ENCODE measurements at regions not wholly inside any gene's neighbourhood (a gene's known extent, or its start where the extent isn't known, plus 50 kb on each side); places are given as distances from the start of the nearest gene placed in this dataset.

DNA sequence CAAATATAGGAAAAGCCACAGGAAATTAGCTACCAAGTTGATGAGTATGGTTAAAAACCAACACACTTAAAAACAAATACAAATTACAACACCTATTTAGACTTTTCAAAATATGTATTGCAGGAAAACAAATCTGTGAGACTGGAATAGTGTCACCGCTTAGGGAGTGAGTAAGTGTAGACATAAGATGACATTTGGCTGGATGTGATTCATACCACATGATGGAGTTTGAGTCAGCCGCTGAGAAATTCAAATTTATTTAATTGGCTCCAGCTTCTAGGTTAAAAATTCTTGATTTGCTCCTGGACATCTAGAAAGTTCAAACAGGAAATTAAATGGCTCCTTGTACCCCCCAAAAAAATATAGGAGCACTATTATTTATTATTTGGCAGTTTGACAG, 531.7 kb downstream of the SLITRK1 start:
- Histone ChIP-seq H3K9me3 (no peaks in the 10 kb centered on the region), H3K4me3 (no peak overlapping the region), H3K36me3 (no peaks in the 10 kb centered on the region), H3K4me1 (no peaks in the 10 kb centered on the region), H3K27ac (no peak overlapping the region), H3K27me3 (no peaks in the 10 kb centered on the region)
- no peak for DNase-seq
- intact Hi-C loops (cut with DNase I; ENCODE audit: low total_unique reads), result no loop called here
- TF ChIP-seq, protein P1, sequence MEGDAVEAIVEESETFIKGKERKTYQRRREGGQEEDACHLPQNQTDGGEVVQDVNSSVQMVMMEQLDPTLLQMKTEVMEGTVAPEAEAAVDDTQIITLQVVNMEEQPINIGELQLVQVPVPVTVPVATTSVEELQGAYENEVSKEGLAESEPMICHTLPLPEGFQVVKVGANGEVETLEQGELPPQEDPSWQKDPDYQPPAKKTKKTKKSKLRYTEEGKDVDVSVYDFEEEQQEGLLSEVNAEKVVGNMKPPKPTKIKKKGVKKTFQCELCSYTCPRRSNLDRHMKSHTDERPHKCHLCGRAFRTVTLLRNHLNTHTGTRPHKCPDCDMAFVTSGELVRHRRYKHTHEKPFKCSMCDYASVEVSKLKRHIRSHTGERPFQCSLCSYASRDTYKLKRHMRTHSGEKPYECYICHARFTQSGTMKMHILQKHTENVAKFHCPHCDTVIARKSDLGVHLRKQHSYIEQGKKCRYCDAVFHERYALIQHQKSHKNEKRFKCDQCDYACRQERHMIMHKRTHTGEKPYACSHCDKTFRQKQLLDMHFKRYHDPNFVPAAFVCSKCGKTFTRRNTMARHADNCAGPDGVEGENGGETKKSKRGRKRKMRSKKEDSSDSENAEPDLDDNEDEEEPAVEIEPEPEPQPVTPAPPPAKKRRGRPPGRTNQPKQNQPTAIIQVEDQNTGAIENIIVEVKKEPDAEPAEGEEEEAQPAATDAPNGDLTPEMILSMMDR (IDR thresholded peaks at IDR 0.05), result no peak
- no peak for TF ChIP-seq POLR2A (IDR thresholded peaks at IDR 0.05)

GRCh38 chr13:83344518-83344917, 537.8 kb downstream of the SLITRK1 start:
- intact Hi-C loops (cut with DNase I; ENCODE audit: low total_unique reads), result no loop called here
- H3K27me3 ChIP-seq, result no peaks in the 10 kb centered on the region
- no peak overlapping the region for H3K27ac ChIP-seq
- no peak for TF ChIP-seq POLR2A (IDR thresholded peaks at IDR 0.05)
- TF ChIP-seq, protein P1 (IDR thresholded peaks at IDR 0.05), result no peak
- no peak overlapping the region for H3K4me3 ChIP-seq
- no peaks in the 10 kb centered on the region for H3K9me3 ChIP-seq
- no peaks in the 10 kb centered on the region for H3K36me3 ChIP-seq
- DNase-seq, result no peak
- no peaks in the 10 kb centered on the region for H3K4me1 ChIP-seq

GRCh38 chr13:83340170-83340569, 542.1 kb downstream of the SLITRK1 start:
- no peak for DNase-seq
- intact Hi-C loops (cut with DNase I; ENCODE audit: low total_unique reads), result no loop called here

GRCh38 chr13:83333614-83334388, 548.5 kb downstream of the SLITRK1 start:
- Histone ChIP-seq H3K4me1 (no peaks in the 10 kb centered on the region), H3K27ac (no peak overlapping the region), H3K36me3 (no peaks in the 10 kb centered on the region), H3K27me3 (no peaks in the 10 kb centered on the region), H3K4me3 (no peak overlapping the region), H3K9me3 (no peaks in the 10 kb centered on the region)
- no peak for DNase-seq
- intact Hi-C loops (cut with DNase I; ENCODE audit: low total_unique reads), result no loop called here
- TF ChIP-seq, protein P1 (IDR thresholded peaks at IDR 0.05), result no peak
- TF ChIP-seq POLR2A (IDR thresholded peaks at IDR 0.05), result no peak

More at GRCh38 chr13:83340170-83340569, 542.1 kb downstream of the SLITRK1 start:
- no peak overlapping the region for H3K27ac ChIP-seq
- H3K27me3 ChIP-seq, result no peaks in the 10 kb centered on the region
- no peaks in the 10 kb centered on the region for H3K4me1 ChIP-seq
- TF ChIP-seq, protein P1 (IDR thresholded peaks at IDR 0.05), result no peak
- TF ChIP-seq POLR2A (IDR thresholded peaks at IDR 0.05), result no peak
- no peaks in the 10 kb centered on the region for H3K9me3 ChIP-seq
- no peak overlapping the region for H3K4me3 ChIP-seq
- H3K36me3 ChIP-seq, result no peaks in the 10 kb centered on the region

DNA sequence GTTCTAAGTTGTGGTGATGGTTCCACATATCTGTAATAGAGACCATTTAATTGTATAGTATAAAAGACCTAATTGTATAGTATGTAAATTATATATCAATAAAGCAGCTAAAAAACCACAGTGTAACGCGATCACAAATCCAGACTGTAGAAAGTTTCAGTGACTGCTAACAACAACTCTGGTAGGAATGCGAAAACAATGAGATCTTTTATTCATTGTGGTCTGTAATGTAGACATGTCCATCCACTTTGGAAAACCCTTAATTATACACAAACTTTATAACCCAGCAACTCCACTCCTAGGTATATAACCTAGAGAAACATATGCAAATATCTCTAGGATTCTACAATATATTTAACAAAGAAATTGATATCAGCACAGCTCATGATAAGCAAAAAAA, 549.5 kb downstream of the SLITRK1 start:
- Histone ChIP-seq H3K4me3 (no peak overlapping the region), H3K4me1 (no peaks in the 10 kb centered on the region), H3K27ac (no peak overlapping the region), H3K36me3 (no peaks in the 10 kb centered on the region), H3K27me3 (no peaks in the 10 kb centered on the region), H3K9me3 (no peaks in the 10 kb centered on the region)
- no peak for DNase-seq
- intact Hi-C loops (cut with DNase I; ENCODE audit: low total_unique reads), result no loop called here
- no peak for TF ChIP-seq POLR2A (IDR thresholded peaks at IDR 0.05)
- TF ChIP-seq, protein P1 (IDR thresholded peaks at IDR 0.05), result no peak
